ENCODE measurements at regions not wholly inside any gene's neighbourhood (a gene's known extent, or its start where the extent isn't known, plus 50 kb on each side); places are given as distances from the start of the nearest gene placed in this dataset.

GRCh38 chr12:84601483-84601882 lies 311.1 kb downstream of the SLC6A15 start:
- Mint-ChIP-seq H3K9me3 (no peaks in the 10 kb centered on the region), H3K36me3 (ENCODE audit: low read depth) (no peaks in the 10 kb centered on the region), H3K4me3 (no peak overlapping the region), H3K27ac (no peak overlapping the region), H3K4me1 (ENCODE audit: low read depth) (no peaks in the 10 kb centered on the region), H3K27me3 (ENCODE audit: insufficient read depth) (0 out of 2 replicates have a peak, but pooled peaks cover 1% of the 10 kb centered on the region)
- no peak for TF ChIP-seq CTCF (IDR thresholded peaks at IDR 0.05)
- DNase-seq: no peak

- TF ChIP-seq CTCF (IDR thresholded peaks at IDR 0.05): no peak
- 0 out of 2 replicates have a peak, but pooled peaks cover 1% of the 10 kb centered on the region for H3K27me3 Mint-ChIP-seq (ENCODE audit: insufficient read depth)
- peak; percentile 7 for DNase-seq
- no peaks in the 10 kb centered on the region for H3K4me1 Mint-ChIP-seq (ENCODE audit: low read depth)
- H3K4me3 Mint-ChIP-seq: no peak overlapping the region
- H3K27ac Mint-ChIP-seq: no peak overlapping the region
- H3K36me3 Mint-ChIP-seq (ENCODE audit: low read depth): no peaks in the 10 kb centered on the region
- no peaks in the 10 kb centered on the region for H3K9me3 Mint-ChIP-seq
Observed at GRCh38 chr12:84599539-84599938, 313.1 kb downstream of the SLC6A15 start.

GRCh38 chr12:84596266-84596665 lies 316.3 kb downstream of the SLC6A15 start:
- Mint-ChIP-seq H3K9me3 (no peaks in the 10 kb centered on the region), H3K4me1 (ENCODE audit: low read depth) (no peaks in the 10 kb centered on the region), H3K36me3 (ENCODE audit: low read depth) (no peaks in the 10 kb centered on the region), H3K27me3 (ENCODE audit: insufficient read depth) (no peaks in the 10 kb centered on the region), H3K27ac (no peak overlapping the region), H3K4me3 (no peak overlapping the region)
- DNase-seq: no peak
- no peak for TF ChIP-seq CTCF (IDR thresholded peaks at IDR 0.05)

GRCh38 chr12:84594157-84594556 lies 318.4 kb downstream of the SLC6A15 start:
- Mint-ChIP-seq H3K27ac (no peak overlapping the region), H3K4me1 (ENCODE audit: low read depth) (no peaks in the 10 kb centered on the region), H3K27me3 (ENCODE audit: insufficient read depth) (no peaks in the 10 kb centered on the region), H3K36me3 (ENCODE audit: low read depth) (no peaks in the 10 kb centered on the region), H3K4me3 (no peak overlapping the region), H3K9me3 (no peaks in the 10 kb centered on the region)
- no peak for TF ChIP-seq CTCF (IDR thresholded peaks at IDR 0.05)
- no peak for DNase-seq

GRCh38 chr12:84585776-84586395 lies 326.7 kb downstream of the SLC6A15 start:
- DNase-seq: no peak
- no peak for TF ChIP-seq CTCF (IDR thresholded peaks at IDR 0.05)

More at GRCh38 chr12:84585776-84586395, 326.7 kb downstream of the SLC6A15 start:
- H3K4me1 Mint-ChIP-seq (ENCODE audit: low read depth): peaks cover 7% of the 10 kb centered on the region; the same call in 1 of the 2 replicates
- no peaks in the 10 kb centered on the region for H3K36me3 Mint-ChIP-seq (ENCODE audit: low read depth)
- H3K4me3 Mint-ChIP-seq: no peak overlapping the region
- H3K9me3 Mint-ChIP-seq: no peaks in the 10 kb centered on the region
- no peaks in the 10 kb centered on the region for H3K27me3 Mint-ChIP-seq (ENCODE audit: insufficient read depth)
- H3K27ac Mint-ChIP-seq: no peak overlapping the region

All from HFFc6 (cell line).